ENCODE measurements at regions not wholly inside any gene's neighbourhood (a gene's known extent, or its start where the extent isn't known, plus 50 kb on each side); places are given as distances from the start of the nearest gene placed in this dataset.

DNA sequence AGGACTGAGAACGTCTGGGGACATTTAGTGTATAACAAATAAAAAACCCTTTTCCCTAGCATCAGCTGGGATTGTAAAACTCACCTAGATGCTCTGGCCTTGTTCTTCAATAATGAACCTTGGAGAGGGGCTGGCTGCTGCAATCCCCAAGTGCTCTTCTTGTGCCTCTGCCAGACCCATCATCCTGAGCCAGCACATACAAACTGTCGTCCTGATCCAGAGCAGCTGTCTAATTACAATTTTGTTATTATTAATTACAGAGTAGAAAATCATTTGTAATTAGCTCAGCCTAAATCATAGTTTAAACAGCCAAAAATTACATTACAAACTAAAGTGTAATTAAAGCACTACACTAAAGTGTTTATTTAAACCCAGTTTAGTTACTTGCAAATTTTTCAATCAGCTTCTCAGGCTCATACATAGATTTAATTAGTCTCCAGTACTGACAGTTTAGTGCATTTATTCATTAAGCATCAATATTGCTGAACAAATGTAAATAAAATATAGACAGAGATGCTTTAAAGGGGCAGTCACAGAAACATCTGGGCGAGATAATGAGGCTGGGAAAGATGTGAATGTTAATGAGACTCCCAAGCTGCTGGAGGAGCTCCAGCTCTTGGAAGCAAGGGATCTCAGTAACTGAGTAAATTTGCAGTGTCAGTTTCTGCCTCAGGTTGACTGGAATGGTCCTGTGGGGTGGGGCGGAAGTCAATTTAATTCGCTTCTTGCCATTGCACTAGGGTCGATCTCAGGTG lies 632.3 kb upstream of the TLE4 start:
- H3K27ac ChIP-seq, result no peak overlapping the region
- TF ChIP-seq, protein P1, sequence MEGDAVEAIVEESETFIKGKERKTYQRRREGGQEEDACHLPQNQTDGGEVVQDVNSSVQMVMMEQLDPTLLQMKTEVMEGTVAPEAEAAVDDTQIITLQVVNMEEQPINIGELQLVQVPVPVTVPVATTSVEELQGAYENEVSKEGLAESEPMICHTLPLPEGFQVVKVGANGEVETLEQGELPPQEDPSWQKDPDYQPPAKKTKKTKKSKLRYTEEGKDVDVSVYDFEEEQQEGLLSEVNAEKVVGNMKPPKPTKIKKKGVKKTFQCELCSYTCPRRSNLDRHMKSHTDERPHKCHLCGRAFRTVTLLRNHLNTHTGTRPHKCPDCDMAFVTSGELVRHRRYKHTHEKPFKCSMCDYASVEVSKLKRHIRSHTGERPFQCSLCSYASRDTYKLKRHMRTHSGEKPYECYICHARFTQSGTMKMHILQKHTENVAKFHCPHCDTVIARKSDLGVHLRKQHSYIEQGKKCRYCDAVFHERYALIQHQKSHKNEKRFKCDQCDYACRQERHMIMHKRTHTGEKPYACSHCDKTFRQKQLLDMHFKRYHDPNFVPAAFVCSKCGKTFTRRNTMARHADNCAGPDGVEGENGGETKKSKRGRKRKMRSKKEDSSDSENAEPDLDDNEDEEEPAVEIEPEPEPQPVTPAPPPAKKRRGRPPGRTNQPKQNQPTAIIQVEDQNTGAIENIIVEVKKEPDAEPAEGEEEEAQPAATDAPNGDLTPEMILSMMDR (conservative IDR thresholded peaks at IDR 0.05), result no peak
- no peak for TF ChIP-seq ZFX (IDR thresholded peaks at IDR 0.05)

DNA sequence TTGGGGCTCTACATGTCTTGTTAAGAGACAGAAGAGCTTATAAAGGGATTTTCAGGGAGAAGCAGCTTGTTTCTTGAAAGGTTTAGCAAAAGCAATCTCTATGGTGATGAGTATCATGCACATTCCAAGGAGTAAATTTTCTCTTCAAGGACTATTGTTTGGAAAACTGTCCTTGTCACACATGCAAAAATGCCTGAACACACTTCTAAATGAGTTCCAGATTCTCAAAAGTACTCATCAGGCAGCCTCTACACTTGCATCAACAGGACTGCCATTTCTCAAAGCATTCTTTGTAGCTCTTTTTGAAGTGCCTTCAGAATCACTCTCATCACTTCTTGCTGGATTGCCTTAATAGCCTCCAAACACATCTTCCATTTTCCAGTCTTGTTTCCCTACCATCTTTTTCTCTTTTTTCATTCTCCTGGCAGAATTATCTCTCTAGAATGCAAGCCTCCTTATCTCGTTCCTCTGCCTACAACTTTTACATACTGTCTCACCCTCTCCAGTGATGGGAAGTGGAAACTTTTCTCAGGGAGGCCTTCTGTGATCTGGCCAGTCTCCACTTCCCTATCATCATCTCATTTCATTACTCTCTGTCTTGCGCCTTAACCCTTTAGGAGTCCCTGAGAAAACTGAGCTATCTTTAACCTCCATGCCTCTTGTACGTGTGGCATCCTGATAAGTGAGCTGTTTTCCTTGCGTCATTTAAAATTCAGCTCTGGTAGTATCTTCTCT lies 631.5 kb upstream of the TLE4 start:
- TF ChIP-seq ZFX (IDR thresholded peaks at IDR 0.05), result no peak
- TF ChIP-seq, protein P1 (conservative IDR thresholded peaks at IDR 0.05), result no peak
- no peak overlapping the region for H3K27ac ChIP-seq

DNA sequence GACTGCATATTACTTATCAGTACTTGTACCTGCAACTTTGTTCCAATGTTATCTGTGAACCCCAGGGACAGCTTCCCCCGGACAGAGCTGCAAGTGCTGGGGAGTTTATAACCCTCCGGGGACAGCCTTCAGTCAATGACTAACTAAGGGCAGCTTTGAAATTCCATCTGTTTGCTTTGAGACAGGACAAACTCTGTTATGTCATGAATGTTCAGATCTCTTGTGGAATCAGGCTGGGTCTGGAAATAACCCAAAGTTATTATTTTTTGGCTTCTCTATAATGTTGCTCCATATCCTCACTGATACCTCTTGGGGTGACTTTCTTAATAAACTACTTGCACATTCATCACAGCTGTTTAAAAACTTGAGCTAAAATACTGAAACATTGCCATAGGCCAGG lies 617.5 kb upstream of the TLE4 start:
- H3K27ac ChIP-seq, result no peak overlapping the region
- TF ChIP-seq, protein P1 (conservative IDR thresholded peaks at IDR 0.05), result no peak
- no peak for TF ChIP-seq ZFX (IDR thresholded peaks at IDR 0.05)

DNA sequence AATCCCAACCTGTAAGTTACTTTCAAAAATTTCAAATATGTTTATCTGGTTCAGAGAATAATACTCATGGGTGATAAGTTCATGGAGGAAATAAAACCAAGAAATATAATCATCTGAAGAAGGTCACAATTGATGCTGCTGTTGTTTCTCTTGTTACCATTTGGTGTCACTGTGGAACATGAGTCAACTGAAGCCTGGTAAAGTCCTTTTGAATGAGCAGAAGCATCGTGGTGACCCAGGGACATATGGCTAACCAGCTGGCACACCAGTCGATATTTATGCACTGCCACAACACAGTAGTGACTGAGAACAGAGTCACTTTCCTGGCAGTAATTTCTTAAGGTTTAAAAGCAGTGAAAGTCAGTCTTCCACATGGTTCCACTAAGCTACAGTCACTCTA lies 612.9 kb upstream of the TLE4 start:
- H3K27ac ChIP-seq, result no peak overlapping the region
- TF ChIP-seq ZFX (IDR thresholded peaks at IDR 0.05), result no peak
- TF ChIP-seq, protein P1 (conservative IDR thresholded peaks at IDR 0.05), result peak; percentile 28

DNA sequence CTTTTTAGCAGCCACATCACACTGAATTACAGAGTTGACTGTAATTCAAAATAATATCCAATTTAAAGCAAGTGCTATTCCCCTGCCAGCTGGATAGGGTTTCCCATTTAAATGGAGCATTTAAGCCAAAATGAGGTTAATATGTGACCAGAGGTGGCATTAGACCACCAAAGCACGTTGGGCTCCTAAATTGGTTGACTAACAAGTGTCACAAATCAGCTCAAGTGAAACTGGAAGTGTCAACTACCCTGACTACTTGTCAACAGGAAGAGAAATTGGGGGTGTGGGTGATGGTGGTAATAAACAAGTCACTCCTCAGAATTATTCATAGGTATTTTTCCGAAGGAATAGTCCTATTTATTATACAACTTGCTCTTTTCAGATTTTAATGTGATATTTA lies 609.6 kb upstream of the TLE4 start:
- TF ChIP-seq, protein P1 (conservative IDR thresholded peaks at IDR 0.05), result no peak
- TF ChIP-seq ZFX (IDR thresholded peaks at IDR 0.05), result no peak

DNA sequence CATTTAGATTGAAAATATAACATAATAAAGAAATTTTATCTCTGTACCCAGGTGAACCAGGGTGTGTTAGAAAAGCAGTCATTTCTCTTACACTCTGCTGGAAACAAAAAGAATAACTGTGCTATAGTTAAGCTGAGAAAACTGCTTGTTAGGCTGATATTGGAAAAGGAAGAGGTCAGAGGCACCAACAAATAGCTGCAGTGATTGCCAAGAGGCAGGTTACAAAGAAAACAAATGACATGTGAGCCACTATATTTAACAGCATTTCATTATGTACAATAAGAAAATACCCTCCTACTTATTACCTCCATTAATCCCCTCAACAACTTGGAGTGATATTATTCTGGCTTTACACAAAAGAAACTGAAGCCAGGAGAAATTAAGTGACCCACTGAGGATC lies 607.9 kb upstream of the TLE4 start:
- H3K27ac ChIP-seq, result no peak overlapping the region
- TF ChIP-seq, protein P1 (conservative IDR thresholded peaks at IDR 0.05), result no peak
- no peak for TF ChIP-seq ZFX (IDR thresholded peaks at IDR 0.05)

More for the DNA sequence above, 609.6 kb upstream of the TLE4 start:
- H3K27ac ChIP-seq, result no peak overlapping the region

DNA sequence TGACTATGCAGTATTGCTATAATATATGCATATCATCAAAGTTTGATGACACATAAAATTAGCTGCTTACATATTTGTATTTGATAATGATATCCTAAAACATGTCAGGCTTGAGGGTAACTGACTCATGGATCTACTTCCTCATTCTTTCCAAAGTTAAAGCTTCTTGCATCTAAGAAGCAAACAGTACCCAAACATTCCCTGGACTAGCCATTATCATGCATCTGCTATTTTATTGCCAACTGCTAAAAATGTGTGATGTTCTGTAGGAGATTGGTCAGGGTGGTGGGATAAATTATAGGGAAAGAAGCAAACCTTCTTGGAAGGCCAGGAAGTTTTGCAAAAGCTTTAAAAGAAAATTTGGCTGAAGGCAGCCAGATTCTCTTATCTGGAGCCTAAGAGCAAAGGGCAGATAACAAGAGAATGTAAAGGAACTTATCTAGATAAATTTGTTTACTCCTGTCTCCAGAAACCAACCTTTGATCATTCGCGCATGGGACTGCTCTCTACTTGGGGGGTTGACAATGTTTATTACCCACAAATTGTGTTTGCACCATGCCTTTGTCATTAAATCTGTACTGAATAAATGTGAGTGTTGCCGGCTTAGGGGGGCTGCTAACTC lies 604.1 kb upstream of the TLE4 start:
- H3K27ac ChIP-seq, result no peak overlapping the region
- TF ChIP-seq, protein P1 (conservative IDR thresholded peaks at IDR 0.05), result no peak
- no peak for TF ChIP-seq ZFX (IDR thresholded peaks at IDR 0.05)
